ENCODE measurements at regions not wholly inside any gene's neighbourhood (a gene's known extent, or its start where the extent isn't known, plus 50 kb on each side); places are given as distances from the start of the nearest gene placed in this dataset.
A peak's percentile ranks its signal among the peaks of the same experiment; 100 is the strongest.

DNA sequence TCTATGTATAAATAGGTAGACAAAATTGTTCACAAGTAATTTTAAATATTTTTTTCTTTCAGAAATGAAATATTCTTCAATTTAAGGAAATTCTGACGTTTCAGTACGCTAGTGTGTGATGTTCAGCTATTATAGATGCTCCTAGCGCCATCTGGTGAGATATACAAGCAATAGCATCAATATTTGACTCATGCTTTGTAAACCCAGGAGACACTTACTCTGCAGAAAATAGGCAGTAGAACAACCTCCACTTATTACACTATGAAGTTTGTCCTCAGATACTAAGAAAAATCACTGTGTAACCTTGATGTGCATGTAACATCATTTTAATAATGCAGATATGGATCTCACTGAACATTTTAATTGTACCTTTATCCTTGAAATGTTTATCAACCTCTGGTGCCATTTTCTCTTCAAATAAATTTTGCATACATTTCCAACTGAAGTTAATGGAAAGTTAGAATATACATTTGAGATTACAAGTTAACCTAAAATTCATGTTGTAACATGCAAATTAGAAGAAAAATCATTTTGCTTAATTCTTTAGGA, 151.5 kb upstream of the FAM3C start:
- FAIRE-seq (peak; percentile 52), DNase-seq (ENCODE audit: low read depth, low spot score) (peak; percentile 67)
- Histone ChIP-seq H3K9ac (replicated peaks; ENCODE audit: extremely low read depth, insufficient read depth, low read length) (no peak overlapping the region), H3K4me2 (ENCODE audit: insufficient read depth, low read length) (no peak overlapping the region), H3K36me3 (ENCODE audit: control insufficient read depth in 2 of 2, extremely low read depth in 1 of 2, insufficient read depth in 2 of 2, low read length in 2 of 2) (no peaks in the 10 kb centered on the region), H3K27ac (ENCODE audit: insufficient read depth, low read depth, low read length) (no peak overlapping the region), H3K4me3 (replicated peaks in 1 of 3; ENCODE audit: insufficient read depth in 1 of 3, low read depth in 1 of 3, low read length in 3 of 3) (no peak overlapping the region), H3K27me3 (ENCODE audit: control insufficient read depth in 2 of 2, insufficient read depth in 2 of 2, low read length in 2 of 2) (no peaks in the 10 kb centered on the region), H3K79me2 (ENCODE audit: control insufficient read depth, insufficient read depth, low read length) (no peaks in the 10 kb centered on the region), H3K4me1 (ENCODE audit: control insufficient read depth, extremely low read depth, insufficient read depth, low read length) (peaks cover 32% of the 10 kb centered on the region), H3K9me3 (replicated peaks; ENCODE audit: control insufficient read depth, insufficient read depth, low read length) (no peaks in the 10 kb centered on the region), H3K9me1 (replicated peaks; ENCODE audit: control insufficient read depth, extremely low read depth, insufficient read depth, low read length) (no peaks in the 10 kb centered on the region), H2AFZ (ENCODE audit: low read depth, low read length) (no peak overlapping the region), H4K20me1 (replicated peaks; ENCODE audit: control insufficient read depth, extremely low read depth, insufficient read depth, low read length) (no peaks in the 10 kb centered on the region)
- CTCF ChIA-PET, result interaction anchor here (0.6 to 3.8 kb wide), 25 partner anchors 9 to 448 kb away, joined by 3 to 293 read pairs (median 4); partner anchors contain the start of gene FAM3C
- dilution Hi-C loops (cut with MboI; ENCODE audit: extremely low pct_ligation_motif_present, low sequenced_read_pairs) (no loop called here), intact Hi-C loops (cut with micrococcal nuclease) (loop anchor here (1.0 to 10.0 kb wide), 9 partner anchors 151 to 743 kb away; partner anchors contain the start of genes CPED1, FAM3C and ING3)
- POLR2A ChIA-PET, result interaction anchor here (1.3 kb wide), 1 partner anchor 180 kb away, joined by 4 read pairs; no protein-coding TSS in a partner anchor
- no TSS peak for BruUV-seq (replicated peaks)
- TF ChIP-seq EZH2 (IDR thresholded peaks at IDR 0.05; ENCODE audit: borderline replicate concordance, low read depth, low read length, severe bottlenecking), result no peak
- TF ChIP-seq, protein P1, sequence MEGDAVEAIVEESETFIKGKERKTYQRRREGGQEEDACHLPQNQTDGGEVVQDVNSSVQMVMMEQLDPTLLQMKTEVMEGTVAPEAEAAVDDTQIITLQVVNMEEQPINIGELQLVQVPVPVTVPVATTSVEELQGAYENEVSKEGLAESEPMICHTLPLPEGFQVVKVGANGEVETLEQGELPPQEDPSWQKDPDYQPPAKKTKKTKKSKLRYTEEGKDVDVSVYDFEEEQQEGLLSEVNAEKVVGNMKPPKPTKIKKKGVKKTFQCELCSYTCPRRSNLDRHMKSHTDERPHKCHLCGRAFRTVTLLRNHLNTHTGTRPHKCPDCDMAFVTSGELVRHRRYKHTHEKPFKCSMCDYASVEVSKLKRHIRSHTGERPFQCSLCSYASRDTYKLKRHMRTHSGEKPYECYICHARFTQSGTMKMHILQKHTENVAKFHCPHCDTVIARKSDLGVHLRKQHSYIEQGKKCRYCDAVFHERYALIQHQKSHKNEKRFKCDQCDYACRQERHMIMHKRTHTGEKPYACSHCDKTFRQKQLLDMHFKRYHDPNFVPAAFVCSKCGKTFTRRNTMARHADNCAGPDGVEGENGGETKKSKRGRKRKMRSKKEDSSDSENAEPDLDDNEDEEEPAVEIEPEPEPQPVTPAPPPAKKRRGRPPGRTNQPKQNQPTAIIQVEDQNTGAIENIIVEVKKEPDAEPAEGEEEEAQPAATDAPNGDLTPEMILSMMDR (IDR thresholded peaks at IDR 0.05; ENCODE audit: extremely low read depth in 1 of 2, insufficient read depth in 1 of 2, low read depth in 1 of 2, low read length in 2 of 2), result peak; percentile 43 to 50
